GM10266 (cell line): ENCODE measurements at regions not wholly inside any gene's neighbourhood (a gene's known extent, or its start where the extent isn't known, plus 50 kb on each side); places are given as distances from the start of the nearest gene placed in this dataset.

Experiments used
- DNase-seq: peaks from one replicate; pipeline ENCODE4 v3.0.0; 2012; ENCODE audit errors: extremely low spot score
- CTCF ChIP-seq: IDR thresholded peaks from 2 replicates; pipeline ENCODE4 v1.5.1; 2012; ENCODE audit warnings: mild to moderate bottlenecking, low read depth; ENCODE audit not compliant: control insufficient read depth, insufficient read depth; ENCODE audit errors: missing control alignments

GRCh38 chr11:71309611-71310010 is 57.2 kb upstream of the SHANK2 start:
- TF ChIP-seq CTCF = no peak
- DNase-seq = no peak

- no peak for TF ChIP-seq CTCF
- DNase-seq = no peak
These were observed 56.8 kb upstream of the SHANK2 start for GRCh38 chr11:71309181-71309580.

GRCh38 chr11:71307811-71308645 is 55.7 kb upstream of the SHANK2 start:
- no peak for DNase-seq

GRCh38 chr11:71305451-71306125 is 53.2 kb upstream of the SHANK2 start:
- no peak for DNase-seq
- TF ChIP-seq CTCF = no peak

More at GRCh38 chr11:71307811-71308645, 55.7 kb upstream of the SHANK2 start:
- no peak for TF ChIP-seq CTCF

- no peak for TF ChIP-seq CTCF
- no peak for DNase-seq
These were observed 52.7 kb upstream of the SHANK2 start for GRCh38 chr11:71305041-71305440.

- no peak for TF ChIP-seq CTCF
- no peak for DNase-seq
These were observed 52.1 kb upstream of the SHANK2 start for GRCh38 chr11:71304491-71304890.

GRCh38 chr11:71304045-71304444 is 51.7 kb upstream of the SHANK2 start:
- TF ChIP-seq CTCF = no peak
- no peak for DNase-seq
